A549 (cell line): ENCODE measurements at regions not wholly inside any gene's neighbourhood (a gene's known extent, or its start where the extent isn't known, plus 50 kb on each side); places are given as distances from the start of the nearest gene placed in this dataset.

ENCODE experiments used
- ATAC-seq, 2 experiments: fragments of 200-7000 bp in 1 of 2; fragments of >200 bp in 1 of 2; cut with Nextera tagmentation in 1 of 2; cut with Tn5 transposase in 1 of 2; 3 replicates each; pipeline versions ENCODE4 v1.8.0 to v1.9.1; 2018 to 2020; ENCODE audit warnings: mild to moderate bottlenecking in 1 of 2, moderate library complexity in 1 of 2
- CTCF ChIA-PET: fragments of 300-600 bp; sonication (Branson Sonifier 250); formaldehyde crosslinking; extraction: SDS; loops from one replicate; lab custom pipeline; 2021; ENCODE audit warnings: antibody characterized with exemption, inconsistent platforms; lab: Yijun Ruan, JAX
- POLR2A ChIA-PET: fragments of 350-600 bp; formaldehyde crosslinking; extraction: SDS; loops from one replicate; lab custom pipeline; 2021; ENCODE audit warnings: antibody characterized with exemption, inconsistent platforms; lab: Yijun Ruan, JAX
- DNase-seq, 2 experiments: peaks; one replicate each; pipeline versions ENCODE4 v3.0.0 to v3.0.0-alpha.2; 2011 to 2016; ENCODE audit warnings: low read depth in 1 of 2, low spot score in 1 of 2
- FAIRE-seq: peaks from 2 replicates; lab custom pipeline; 2011; peaks lifted over from hg19 to GRCh38; lab: Jason Lieb, UNC
- H3K27ac ChIP-seq, 2 experiments: fragments of >200 bp; sonication (Bioruptor Twin); formaldehyde crosslinking; 3 replicates each; pipeline ENCODE4 v1.5.1; 2016 to 2017
- H3K4me1 ChIP-seq: fragments of >200 bp; sonication (Bioruptor Twin); formaldehyde crosslinking; 3 replicates; pipeline ENCODE4 v1.6.1; 2016
- H3K4me2 ChIP-seq: fragments of >200 bp; sonication (Bioruptor Twin); formaldehyde crosslinking; 3 replicates; pipeline ENCODE4 v1.6.1; 2016
- H3K4me3 ChIP-seq: fragments of >200 bp; sonication (Bioruptor Twin); formaldehyde crosslinking; 3 replicates; pipeline ENCODE4 v1.5.1; 2016
- H3K9me3 ChIP-seq: fragments of >200 bp; sonication (Bioruptor Twin); formaldehyde crosslinking; 3 replicates; pipeline ENCODE4 v1.6.1; 2016
- CBX8 ChIP-seq: fragments of 200-600 bp; sonication (generic); IDR thresholded peaks from 2 replicates; pipeline ENCODE4 v1.6.1; 2016
- CTCF ChIP-seq: fragments of >200 bp; sonication (Bioruptor Twin); formaldehyde crosslinking; IDR thresholded peaks from 3 replicates; pipeline ENCODE4 v1.5.1; 2016
- EHF ChIP-seq: fragments of 250-450 bp; sonication (Bioruptor Pico); IDR thresholded peaks from 2 replicates; pipeline ENCODE4 v1.5.0; 2020; ENCODE audit warnings: mild to moderate bottlenecking
- EP300 ChIP-seq, 2 experiments: fragments of >200 bp; sonication (Bioruptor Twin); formaldehyde crosslinking; IDR thresholded peaks; 2 replicates in 1 of 2; 3 replicates in 1 of 2; pipeline ENCODE4 v1.6.1; 2016 to 2017
- FOXS1 ChIP-seq: fragments of 250-450 bp; sonication (Bioruptor Pico); IDR thresholded peaks from 2 replicates; pipeline ENCODE4 v1.5.0; 2020; ENCODE audit warnings: mild to moderate bottlenecking, moderate library complexity
- HMGXB4 ChIP-seq: fragments of 250-450 bp; sonication (Bioruptor Pico); IDR thresholded peaks from 2 replicates; pipeline ENCODE4 v1.5.0; 2021; ENCODE audit warnings: mild to moderate bottlenecking, moderate library complexity, borderline replicate concordance
- HOXB13 ChIP-seq: fragments of 250-450 bp; sonication (Bioruptor Pico); IDR thresholded peaks from 2 replicates; pipeline ENCODE4 v1.5.0; 2020; ENCODE audit warnings: low read depth, mild to moderate bottlenecking, moderate library complexity
- HOXB5 ChIP-seq: fragments of 250-450 bp; sonication (Bioruptor Pico); IDR thresholded peaks from 2 replicates; pipeline ENCODE4 v1.5.0; 2020; ENCODE audit warnings: mild to moderate bottlenecking, moderate library complexity
- JUNB ChIP-seq: fragments of >200 bp; sonication (Bioruptor Twin); formaldehyde crosslinking; IDR thresholded peaks from 2 replicates; pipeline ENCODE4 v1.6.1; 2016
- KDM1A ChIP-seq: fragments of 200-600 bp; sonication (generic); IDR thresholded peaks from 2 replicates; pipeline ENCODE4 v1.6.1; 2016; ENCODE audit warnings: low read depth, mild to moderate bottlenecking
- MAFK ChIP-seq: fragments of 450-650 bp; IDR thresholded peaks from 2 replicates; pipeline ENCODE4 v1.6.1; 2014; ENCODE audit not compliant: partially characterized antibody
- MAZ ChIP-seq: fragments of 150-350 bp; IDR thresholded peaks from 2 replicates; pipeline ENCODE4 v1.6.1; 2014; ENCODE audit warnings: antibody characterized with exemption, low read depth, low read length, borderline replicate concordance
- NR3C1 ChIP-seq: fragments of >200 bp; sonication (Bioruptor Twin); formaldehyde crosslinking; IDR thresholded peaks from 3 replicates; pipeline ENCODE4 v1.6.1; 2017
- PBX3 ChIP-seq: IDR thresholded peaks from 2 replicates; pipeline ENCODE4 v1.6.1; 2012
- RAD21 ChIP-seq, 2 experiments: fragments of >200 bp in 1 of 2; sonication (Bioruptor Twin) in 1 of 2; formaldehyde crosslinking in 1 of 2; IDR thresholded peaks in 1 of 2; conservative IDR thresholded peaks in 1 of 2; 2 replicates in 1 of 2; 3 replicates in 1 of 2; pipeline ENCODE4 v1.6.1; 2012 to 2018; ENCODE audit warnings: inconsistent platforms in 1 of 2
- RCOR1 ChIP-seq: fragments of 150-350 bp; IDR thresholded peaks from 2 replicates; pipeline ENCODE4 v1.6.1; 2014; ENCODE audit warnings: antibody characterized with exemption, low read length, low read depth
- SMC3 ChIP-seq: fragments of >200 bp; sonication (Bioruptor Twin); formaldehyde crosslinking; IDR thresholded peaks from 3 replicates; pipeline ENCODE4 v1.6.1; 2018; ENCODE audit warnings: inconsistent platforms
- SREBF2 ChIP-seq: fragments of 450-650 bp; IDR thresholded peaks from 2 replicates; pipeline ENCODE4 v1.6.1; 2014; ENCODE audit warnings: mild to moderate bottlenecking, moderate library complexity
- TFCP2L1 ChIP-seq: fragments of 250-450 bp; sonication (Bioruptor Pico); IDR thresholded peaks from 2 replicates; pipeline ENCODE4 v1.5.0; 2021; ENCODE audit warnings: mild to moderate bottlenecking
- TP53 ChIP-seq: fragments of 250-450 bp; sonication (Bioruptor Pico); IDR thresholded peaks from 2 replicates; pipeline ENCODE4 v1.5.0; 2021; ENCODE audit warnings: mild to moderate bottlenecking, moderate library complexity
- ZNF302 ChIP-seq: fragments of 250-450 bp; sonication (Bioruptor Pico); IDR thresholded peaks from 2 replicates; pipeline ENCODE4 v1.9.0; 2021; ENCODE audit warnings: inconsistent platforms, mild to moderate bottlenecking, moderate library complexity
- ZSCAN20 ChIP-seq: fragments of 250-450 bp; sonication (Bioruptor Pico); IDR thresholded peaks from 2 replicates; pipeline ENCODE4 v1.8.0; 2022; ENCODE audit warnings: mild to moderate bottlenecking, moderate library complexity
- WGBS: methylation state at CpG from one replicate; pipeline ENCODE4 v1.1.6; 2017; ENCODE audit errors: missing lambda C conversion rate; 5-methylcytosine and 5-hydroxymethylcytosine counted together
- TF ChIP-seq, protein P1 (sequence below): fragments of 450-650 bp; IDR thresholded peaks from 2 replicates; pipeline ENCODE4 v1.6.1; 2014; ENCODE audit warnings: antibody characterized with exemption
- TF ChIP-seq, protein P2 (sequence below): fragments of 250-450 bp; sonication (Bioruptor Pico); IDR thresholded peaks from 2 replicates; pipeline ENCODE4 v1.5.0; 2020; ENCODE audit warnings: low read depth, mild to moderate bottlenecking, moderate library complexity

DNA sequence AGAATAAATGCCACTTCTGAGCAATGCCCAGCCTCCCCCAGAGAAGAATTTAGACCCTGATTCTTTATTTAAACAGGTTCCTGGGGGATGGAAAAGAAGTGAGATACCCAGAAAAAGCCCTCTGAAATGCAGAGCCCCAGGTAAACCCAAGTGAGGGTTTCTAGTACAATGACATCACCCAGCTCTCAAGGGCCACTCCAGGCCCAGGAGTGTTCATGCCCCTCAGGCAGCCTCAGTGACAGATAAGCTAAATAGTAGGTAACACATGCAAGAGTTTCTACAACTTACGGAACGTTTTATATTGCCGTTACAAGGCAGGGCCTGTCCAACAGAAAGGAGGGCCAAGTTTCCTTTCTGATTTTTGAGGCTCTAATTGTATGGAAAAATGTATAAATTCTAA is 683.7 kb upstream of the SALL1 start:
- WGBS, result 54% methylated on average over 3 of the region's 3 CpGs
- POLR2A ChIA-PET, result no interaction called here
- Histone ChIP-seq H3K9me3 (no peaks in the 10 kb centered on the region), H3K4me3 (no peak overlapping the region), H3K4me2 (no peak overlapping the region), H3K27ac (no peak overlapping the region), H3K4me1 (no peaks in the 10 kb centered on the region; the same call in 2 of the 3 replicates)
- DNase-seq (no peak), ATAC-seq (no peak), FAIRE-seq (no peak)
- CTCF ChIA-PET, result no interaction called here
- TF ChIP-seq RAD21 (conservative IDR thresholded peaks at IDR 0.05 in 1 of 2, IDR thresholded peaks at IDR 0.05 in 1 of 2), result no peak
- TF ChIP-seq JUNB, result no peak
- no peak for TF ChIP-seq RCOR1
- no peak for TF ChIP-seq SREBF2
- no peak for TF ChIP-seq HOXB13 (CRISPR knock-in tag)

- no peak overlapping the region for H3K4me3 ChIP-seq
- no peak overlapping the region for H3K27ac ChIP-seq
- H3K9me3 ChIP-seq, result no peaks in the 10 kb centered on the region
- ATAC-seq, result no peak
- FAIRE-seq, result no peak
- CTCF ChIA-PET, result no interaction called here
- TF ChIP-seq KDM1A, result no peak
- no peak for TF ChIP-seq HOXB5 (CRISPR knock-in tag)
- TF ChIP-seq EHF (CRISPR knock-in tag), result no peak
- TF ChIP-seq TFCP2L1 (CRISPR knock-in tag), result no peak
- TF ChIP-seq, protein P1, sequence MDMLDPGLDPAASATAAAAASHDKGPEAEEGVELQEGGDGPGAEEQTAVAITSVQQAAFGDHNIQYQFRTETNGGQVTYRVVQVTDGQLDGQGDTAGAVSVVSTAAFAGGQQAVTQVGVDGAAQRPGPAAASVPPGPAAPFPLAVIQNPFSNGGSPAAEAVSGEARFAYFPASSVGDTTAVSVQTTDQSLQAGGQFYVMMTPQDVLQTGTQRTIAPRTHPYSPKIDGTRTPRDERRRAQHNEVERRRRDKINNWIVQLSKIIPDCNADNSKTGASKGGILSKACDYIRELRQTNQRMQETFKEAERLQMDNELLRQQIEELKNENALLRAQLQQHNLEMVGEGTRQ, result no peak
- no peak for TF ChIP-seq SMC3
- no peak for TF ChIP-seq ZNF302
- no peak for TF ChIP-seq ZSCAN20 (CRISPR knock-in tag)
- TF ChIP-seq, all 56 proteins: peak for 0
- POLR2A ChIA-PET, result no interaction called here
- 41% methylated on average over 10 of the region's 10 CpGs for whole genome bisulfite sequencing
- no peak overlapping the region for H3K4me2 ChIP-seq
- no peak for DNase-seq
- H3K4me1 ChIP-seq, result no peaks in the 10 kb centered on the region
These were observed 683.1 kb upstream of the SALL1 start for GRCh38 chr16:51834133-51834532.

- 33% methylated on average over 6 of the region's 6 CpGs for WGBS
- TF ChIP-seq NR3C1, result no peak
- TF ChIP-seq CBX8, result no peak
- no peak for TF ChIP-seq MAZ
- no peak for TF ChIP-seq PBX3
- TF ChIP-seq MAFK, result no peak
- TF ChIP-seq HOXB5 (CRISPR knock-in tag), result no peak
- TF ChIP-seq FOXS1 (CRISPR knock-in tag), result no peak
- no peak for TF ChIP-seq HMGXB4
- no peak for TF ChIP-seq JUNB
- TF ChIP-seq, protein P2, sequence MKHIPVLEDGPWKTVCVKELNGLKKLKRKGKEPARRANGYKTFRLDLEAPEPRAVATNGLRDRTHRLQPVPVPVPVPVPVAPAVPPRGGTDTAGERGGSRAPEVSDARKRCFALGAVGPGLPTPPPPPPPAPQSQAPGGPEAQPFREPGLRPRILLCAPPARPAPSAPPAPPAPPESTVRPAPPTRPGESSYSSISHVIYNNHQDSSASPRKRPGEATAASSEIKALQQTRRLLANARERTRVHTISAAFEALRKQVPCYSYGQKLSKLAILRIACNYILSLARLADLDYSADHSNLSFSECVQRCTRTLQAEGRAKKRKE, result no peak
- no peak for TF ChIP-seq TP53 (CRISPR knock-in tag)
- no peak for TF ChIP-seq CTCF
- no peak for TF ChIP-seq EP300 (IDR thresholded peaks at IDR 0.05)
- TF ChIP-seq TFCP2L1 (CRISPR knock-in tag), result no peak
- DNase-seq (no peak), ATAC-seq (no peak), FAIRE-seq (no peak)
- no peaks in the 10 kb centered on the region for H3K4me1 ChIP-seq
- H3K4me3 ChIP-seq, result no peak overlapping the region
- no peaks in the 10 kb centered on the region for H3K9me3 ChIP-seq
- CTCF ChIA-PET, result interaction anchor here (0.9 kb wide), 1 partner anchor 22 kb away, joined by 4 read pairs; no protein-coding TSS in a partner anchor
- POLR2A ChIA-PET, result no interaction called here
- H3K27ac ChIP-seq, result no peak overlapping the region
- no peak overlapping the region for H3K4me2 ChIP-seq
These were observed 680.7 kb upstream of the SALL1 start for GRCh38 chr16:51831595-51832367.
